A549 (cell line): ENCODE measurements at regions not wholly inside any gene's neighbourhood (a gene's known extent, or its start where the extent isn't known, plus 50 kb on each side); places are given as distances from the start of the nearest gene placed in this dataset.

ENCODE experiments used
- ATAC-seq, 2 experiments: fragments of 200-7000 bp in 1 of 2; fragments of >200 bp in 1 of 2; cut with Nextera tagmentation in 1 of 2; cut with Tn5 transposase in 1 of 2; 3 replicates each; pipeline versions ENCODE4 v1.8.0 to v1.9.1; 2018 to 2020; ENCODE audit warnings: mild to moderate bottlenecking in 1 of 2, moderate library complexity in 1 of 2
- CTCF ChIA-PET: fragments of 300-600 bp; sonication (Branson Sonifier 250); formaldehyde crosslinking; extraction: SDS; loops from one replicate; lab custom pipeline; 2021; ENCODE audit warnings: antibody characterized with exemption, inconsistent platforms; lab: Yijun Ruan, JAX
- POLR2A ChIA-PET: fragments of 350-600 bp; formaldehyde crosslinking; extraction: SDS; loops from one replicate; lab custom pipeline; 2021; ENCODE audit warnings: antibody characterized with exemption, inconsistent platforms; lab: Yijun Ruan, JAX
- DNase-seq, 2 experiments: peaks; one replicate each; pipeline versions ENCODE4 v3.0.0 to v3.0.0-alpha.2; 2011 to 2016; ENCODE audit warnings: low read depth in 1 of 2, low spot score in 1 of 2
- FAIRE-seq: peaks from 2 replicates; lab custom pipeline; 2011; peaks lifted over from hg19 to GRCh38; lab: Jason Lieb, UNC
- H3K27ac ChIP-seq, 2 experiments: fragments of >200 bp; sonication (Bioruptor Twin); formaldehyde crosslinking; 3 replicates each; pipeline ENCODE4 v1.5.1; 2016 to 2017
- H3K4me1 ChIP-seq: fragments of >200 bp; sonication (Bioruptor Twin); formaldehyde crosslinking; 3 replicates; pipeline ENCODE4 v1.6.1; 2016
- H3K4me2 ChIP-seq: fragments of >200 bp; sonication (Bioruptor Twin); formaldehyde crosslinking; 3 replicates; pipeline ENCODE4 v1.6.1; 2016
- H3K4me3 ChIP-seq: fragments of >200 bp; sonication (Bioruptor Twin); formaldehyde crosslinking; 3 replicates; pipeline ENCODE4 v1.5.1; 2016
- H3K9me3 ChIP-seq: fragments of >200 bp; sonication (Bioruptor Twin); formaldehyde crosslinking; 3 replicates; pipeline ENCODE4 v1.6.1; 2016
- CBX8 ChIP-seq: fragments of 200-600 bp; sonication (generic); IDR thresholded peaks from 2 replicates; pipeline ENCODE4 v1.6.1; 2016
- EHMT2 ChIP-seq: fragments of 200-600 bp; sonication (generic); IDR thresholded peaks from 2 replicates; pipeline ENCODE4 v1.6.1; 2016; ENCODE audit warnings: antibody characterized with exemption, low read depth, mild to moderate bottlenecking, moderate library complexity
- EP300 ChIP-seq, 2 experiments: fragments of >200 bp; sonication (Bioruptor Twin); formaldehyde crosslinking; IDR thresholded peaks; 2 replicates in 1 of 2; 3 replicates in 1 of 2; pipeline ENCODE4 v1.6.1; 2016 to 2017
- FOSB ChIP-seq: fragments of 250-450 bp; sonication (Bioruptor Pico); IDR thresholded peaks from 2 replicates; pipeline ENCODE4 v1.5.0; 2020; ENCODE audit warnings: mild to moderate bottlenecking, moderate library complexity
- FOSL2 ChIP-seq, 2 experiments: fragments of 450-650 bp in 1 of 2; fragments of >200 bp in 1 of 2; sonication (Bioruptor Twin) in 1 of 2; formaldehyde crosslinking; IDR thresholded peaks; 2 replicates each; pipeline versions ENCODE4 v1.5.0 to v1.6.1; 2016 to 2020; ENCODE audit warnings: mild to moderate bottlenecking in 1 of 2, moderate library complexity in 1 of 2
- GATA3 ChIP-seq: IDR thresholded peaks from 2 replicates; pipeline ENCODE4 v1.6.1; 2012; ENCODE audit warnings: borderline replicate concordance
- HEYL ChIP-seq: fragments of 250-450 bp; sonication (Bioruptor Pico); IDR thresholded peaks from 2 replicates; pipeline ENCODE4 v1.8.0; 2021; ENCODE audit warnings: mild to moderate bottlenecking, moderate library complexity
- HOXA7 ChIP-seq: fragments of 250-450 bp; sonication (Bioruptor Pico); IDR thresholded peaks from 2 replicates; pipeline ENCODE4 v1.5.0; 2020; ENCODE audit warnings: mild to moderate bottlenecking, moderate library complexity
- HOXB13 ChIP-seq: fragments of 250-450 bp; sonication (Bioruptor Pico); IDR thresholded peaks from 2 replicates; pipeline ENCODE4 v1.5.0; 2020; ENCODE audit warnings: low read depth, mild to moderate bottlenecking, moderate library complexity
- HOXB5 ChIP-seq: fragments of 250-450 bp; sonication (Bioruptor Pico); IDR thresholded peaks from 2 replicates; pipeline ENCODE4 v1.5.0; 2020; ENCODE audit warnings: mild to moderate bottlenecking, moderate library complexity
- KDM1A ChIP-seq: fragments of 200-600 bp; sonication (generic); IDR thresholded peaks from 2 replicates; pipeline ENCODE4 v1.6.1; 2016; ENCODE audit warnings: low read depth, mild to moderate bottlenecking
- MAFK ChIP-seq: fragments of 450-650 bp; IDR thresholded peaks from 2 replicates; pipeline ENCODE4 v1.6.1; 2014; ENCODE audit not compliant: partially characterized antibody
- NPAS2 ChIP-seq: fragments of 250-450 bp; sonication (Bioruptor Pico); IDR thresholded peaks from 2 replicates; pipeline ENCODE4 v1.8.0; 2022; ENCODE audit warnings: mild to moderate bottlenecking, moderate library complexity, borderline replicate concordance
- POLR2A ChIP-seq: IDR thresholded peaks from 2 replicates; pipeline ENCODE4 v1.6.1; 2012; ENCODE audit warnings: mild to moderate bottlenecking, low read length
- RARB ChIP-seq: fragments of 250-450 bp; sonication (Bioruptor Pico); IDR thresholded peaks from 2 replicates; pipeline ENCODE4 v1.8.0; 2021; ENCODE audit warnings: mild to moderate bottlenecking, moderate library complexity
- RCOR1 ChIP-seq: fragments of 150-350 bp; IDR thresholded peaks from 2 replicates; pipeline ENCODE4 v1.6.1; 2014; ENCODE audit warnings: antibody characterized with exemption, low read length, low read depth
- ZFP36 ChIP-seq: fragments of 450-650 bp; IDR thresholded peaks from 2 replicates; pipeline ENCODE4 v1.6.1; 2014; ENCODE audit warnings: borderline replicate concordance; ENCODE audit not compliant: partially characterized antibody
- ZNF302 ChIP-seq: fragments of 250-450 bp; sonication (Bioruptor Pico); IDR thresholded peaks from 2 replicates; pipeline ENCODE4 v1.9.0; 2021; ENCODE audit warnings: inconsistent platforms, mild to moderate bottlenecking, moderate library complexity
- WGBS: methylation state at CpG from one replicate; pipeline ENCODE4 v1.1.6; 2017; ENCODE audit errors: missing lambda C conversion rate; 5-methylcytosine and 5-hydroxymethylcytosine counted together
- TF ChIP-seq, protein P1 (sequence below): fragments of >200 bp; sonication (Bioruptor Twin); formaldehyde crosslinking; IDR thresholded peaks from 3 replicates; pipeline ENCODE4 v1.6.1; 2016
- TF ChIP-seq, protein P2 (sequence below): IDR thresholded peaks from 2 replicates; pipeline ENCODE4 v1.6.1; 2012
- TF ChIP-seq, protein P3 (sequence below): fragments of >200 bp; sonication (Bioruptor Twin); formaldehyde crosslinking; IDR thresholded peaks from 2 replicates; pipeline ENCODE4 v1.6.1; 2016
- TF ChIP-seq, protein P4 (sequence below): fragments of 250-450 bp; sonication (Bioruptor Pico); IDR thresholded peaks from 2 replicates; pipeline ENCODE4 v1.5.0; 2021; ENCODE audit warnings: mild to moderate bottlenecking, moderate library complexity, borderline replicate concordance
- TF ChIP-seq, protein P5 (sequence below): fragments of 250-450 bp; sonication (Bioruptor Pico); IDR thresholded peaks from 2 replicates; pipeline ENCODE4 v1.5.0; 2020; ENCODE audit warnings: low read depth, mild to moderate bottlenecking, moderate library complexity
- TF ChIP-seq, protein P6 (sequence below): fragments of 200-600 bp; sonication (generic); IDR thresholded peaks from 2 replicates; pipeline ENCODE4 v1.6.1; 2016; ENCODE audit warnings: antibody characterized with exemption, mild to moderate bottlenecking, moderate library complexity

DNA sequence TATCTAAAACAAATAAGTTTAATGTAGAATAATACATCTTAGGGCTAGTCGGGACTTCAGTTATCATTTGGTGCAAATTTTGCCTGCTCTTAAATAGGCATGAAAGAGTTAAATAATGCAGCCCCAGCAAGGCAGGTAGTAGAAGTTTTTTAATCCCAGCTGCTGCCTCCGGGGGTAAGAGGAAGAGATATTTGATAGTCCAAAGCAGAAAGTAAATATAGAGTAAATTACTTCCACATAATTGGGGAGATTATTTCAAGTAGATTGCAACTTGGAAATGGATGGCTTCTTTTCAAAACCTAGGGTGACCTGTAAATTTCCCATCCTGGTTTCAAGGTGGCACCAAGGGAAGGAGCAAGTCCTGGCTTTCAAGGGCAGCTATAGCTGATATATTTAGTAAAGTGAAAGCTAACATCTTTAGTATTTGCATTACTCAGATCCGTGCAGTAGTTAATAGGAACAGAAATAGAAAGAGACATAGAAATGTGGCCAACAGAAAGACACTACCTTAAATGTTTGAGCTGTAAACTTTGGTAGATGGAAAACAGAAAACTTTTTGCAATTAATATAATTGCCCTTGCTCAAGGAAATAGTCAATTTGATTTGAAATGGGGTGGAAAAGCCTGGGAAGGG lies 109.1 kb downstream of the LMO4 start:
- TF ChIP-seq RCOR1 (no peak), HOXA7 (CRISPR knock-in tag) (no peak), FOSB (CRISPR knock-in tag) (no peak), EP300 (IDR thresholded peaks at IDR 0.05) (no peak), POLR2A (no peak), EHMT2 (no peak)
- TF ChIP-seq, protein P1, sequence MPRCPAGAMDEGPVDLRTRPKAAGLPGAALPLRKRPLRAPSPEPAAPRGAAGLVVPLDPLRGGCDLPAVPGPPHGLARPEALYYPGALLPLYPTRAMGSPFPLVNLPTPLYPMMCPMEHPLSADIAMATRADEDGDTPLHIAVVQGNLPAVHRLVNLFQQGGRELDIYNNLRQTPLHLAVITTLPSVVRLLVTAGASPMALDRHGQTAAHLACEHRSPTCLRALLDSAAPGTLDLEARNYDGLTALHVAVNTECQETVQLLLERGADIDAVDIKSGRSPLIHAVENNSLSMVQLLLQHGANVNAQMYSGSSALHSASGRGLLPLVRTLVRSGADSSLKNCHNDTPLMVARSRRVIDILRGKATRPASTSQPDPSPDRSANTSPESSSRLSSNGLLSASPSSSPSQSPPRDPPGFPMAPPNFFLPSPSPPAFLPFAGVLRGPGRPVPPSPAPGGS = no peak
- TF ChIP-seq, protein P2, sequence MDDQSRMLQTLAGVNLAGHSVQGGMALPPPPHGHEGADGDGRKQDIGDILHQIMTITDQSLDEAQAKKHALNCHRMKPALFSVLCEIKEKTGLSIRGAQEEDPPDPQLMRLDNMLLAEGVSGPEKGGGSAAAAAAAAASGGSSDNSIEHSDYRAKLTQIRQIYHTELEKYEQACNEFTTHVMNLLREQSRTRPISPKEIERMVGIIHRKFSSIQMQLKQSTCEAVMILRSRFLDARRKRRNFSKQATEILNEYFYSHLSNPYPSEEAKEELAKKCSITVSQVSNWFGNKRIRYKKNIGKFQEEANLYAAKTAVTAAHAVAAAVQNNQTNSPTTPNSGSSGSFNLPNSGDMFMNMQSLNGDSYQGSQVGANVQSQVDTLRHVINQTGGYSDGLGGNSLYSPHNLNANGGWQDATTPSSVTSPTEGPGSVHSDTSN = no peak
- 41% methylated on average over 3 of the region's 3 CpGs for WGBS
- ChIA-PET POLR2A (no interaction called here), CTCF (no interaction called here)
- Histone ChIP-seq H3K4me3 (no peak overlapping the region), H3K4me1 (no peaks in the 10 kb centered on the region), H3K9me3 (no peaks in the 10 kb centered on the region), H3K27ac (no peak overlapping the region), H3K4me2 (no peak overlapping the region)
- FAIRE-seq = no peak
- no peak for DNase-seq
- ATAC-seq = no peak

DNA sequence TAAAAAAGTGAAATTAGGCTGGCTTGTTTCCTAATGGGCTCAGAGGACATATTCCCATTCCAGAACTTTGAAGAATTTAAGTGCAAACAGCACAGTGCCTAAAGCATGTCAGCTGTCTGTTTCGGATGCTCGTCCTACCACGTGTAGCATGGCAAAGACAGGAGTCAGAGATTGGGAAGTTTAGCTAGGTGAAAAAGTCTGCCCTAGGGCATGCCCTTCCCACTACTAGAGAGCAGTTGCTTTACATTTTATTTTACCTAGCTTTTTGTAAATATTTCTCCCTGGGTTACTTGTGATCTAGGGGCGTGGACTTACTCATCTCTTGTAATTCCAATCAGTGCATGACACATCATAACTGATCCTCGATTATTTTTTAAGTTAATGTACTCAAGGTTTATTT lies 111.1 kb downstream of the LMO4 start:
- no peak for ATAC-seq
- no peak overlapping the region for H3K4me3 ChIP-seq
- no peak for TF ChIP-seq NPAS2 (CRISPR knock-in tag)
- TF ChIP-seq FOSL2 (IDR thresholded peaks at IDR 0.05) = no peak
- no peak for TF ChIP-seq FOSL2 (CRISPR knock-in tag; IDR thresholded peaks at IDR 0.05)
- no peak for TF ChIP-seq HOXB5 (CRISPR knock-in tag)
- TF ChIP-seq HOXB13 (CRISPR knock-in tag) = no peak
- TF ChIP-seq ZFP36 = no peak
- no peak for TF ChIP-seq MAFK
- TF ChIP-seq GATA3 = no peak
- TF ChIP-seq, protein P3, sequence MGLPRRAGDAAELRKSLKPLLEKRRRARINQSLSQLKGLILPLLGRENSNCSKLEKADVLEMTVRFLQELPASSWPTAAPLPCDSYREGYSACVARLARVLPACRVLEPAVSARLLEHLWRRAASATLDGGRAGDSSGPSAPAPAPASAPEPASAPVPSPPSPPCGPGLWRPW = no peak
- H3K4me1 ChIP-seq = no peaks in the 10 kb centered on the region
- DNase-seq = no peak
- no peaks in the 10 kb centered on the region for H3K9me3 ChIP-seq
- no peak for FAIRE-seq
- ChIA-PET CTCF (no interaction called here), POLR2A (no interaction called here)
- 62% methylated on average over 5 of the region's 5 CpGs for WGBS
- H3K27ac ChIP-seq = no peak overlapping the region
- H3K4me2 ChIP-seq = no peak overlapping the region

DNA sequence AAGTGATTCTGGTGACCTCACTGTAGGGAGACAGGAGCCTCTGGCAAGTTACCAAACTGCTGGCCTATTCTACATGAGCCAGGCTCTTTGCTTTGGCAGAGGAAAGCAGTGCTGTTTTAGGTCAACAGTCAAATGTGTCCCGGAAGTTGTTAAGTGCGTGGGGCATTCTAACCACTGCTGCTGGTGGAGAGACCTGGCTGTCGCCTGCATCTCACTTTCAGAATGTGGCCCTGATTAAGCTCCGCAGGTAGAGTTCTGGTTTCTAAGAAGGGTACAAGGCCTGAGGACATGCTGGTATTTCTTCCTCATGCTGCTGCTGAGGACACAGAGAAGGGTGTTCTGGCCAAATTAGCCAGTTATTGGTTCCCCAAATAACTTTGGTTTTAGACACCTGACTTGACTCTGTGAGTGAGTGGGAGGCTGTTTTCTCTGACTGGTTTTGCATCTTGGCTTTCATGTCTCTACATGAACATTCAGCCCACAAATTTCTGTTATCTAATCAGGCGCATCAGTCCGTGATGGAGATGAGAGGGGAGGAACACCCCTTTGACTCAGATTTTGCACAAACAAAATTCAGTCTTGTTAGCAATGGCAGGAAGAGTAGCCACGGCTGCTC lies 120.8 kb downstream of the LMO4 start:
- no peaks in the 10 kb centered on the region for H3K9me3 ChIP-seq
- DNase-seq (no peak), FAIRE-seq (no peak)
- no peak overlapping the region for H3K27ac ChIP-seq
- H3K4me1 ChIP-seq = no peaks in the 10 kb centered on the region
- CTCF ChIA-PET = no interaction called here
- no peak for TF ChIP-seq MAFK
- TF ChIP-seq RARB (CRISPR knock-in tag) = no peak
- no peak for TF ChIP-seq CBX8
- TF ChIP-seq, protein P4, sequence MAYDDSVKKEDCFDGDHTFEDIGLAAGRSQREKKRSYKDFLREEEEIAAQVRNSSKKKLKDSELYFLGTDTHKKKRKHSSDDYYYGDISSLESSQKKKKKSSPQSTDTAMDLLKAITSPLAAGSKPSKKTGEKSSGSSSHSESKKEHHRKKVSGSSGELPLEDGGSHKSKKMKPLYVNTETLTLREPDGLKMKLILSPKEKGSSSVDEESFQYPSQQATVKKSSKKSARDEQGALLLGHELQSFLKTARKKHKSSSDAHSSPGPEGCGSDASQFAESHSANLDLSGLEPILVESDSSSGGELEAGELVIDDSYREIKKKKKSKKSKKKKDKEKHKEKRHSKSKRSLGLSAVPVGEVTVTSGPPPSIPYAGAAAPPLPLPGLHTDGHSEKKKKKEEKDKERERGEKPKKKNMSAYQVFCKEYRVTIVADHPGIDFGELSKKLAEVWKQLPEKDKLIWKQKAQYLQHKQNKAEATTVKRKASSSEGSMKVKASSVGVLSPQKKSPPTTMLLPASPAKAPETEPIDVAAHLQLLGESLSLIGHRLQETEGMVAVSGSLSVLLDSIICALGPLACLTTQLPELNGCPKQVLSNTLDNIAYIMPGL = no peak
- TF ChIP-seq KDM1A = no peak
- TF ChIP-seq HOXA7 (CRISPR knock-in tag) = no peak
- TF ChIP-seq ZNF302 (CRISPR knock-in tag) = no peak
- TF ChIP-seq POLR2A = no peak
- TF ChIP-seq HOXB5 (CRISPR knock-in tag) = no peak
- TF ChIP-seq, protein P5, sequence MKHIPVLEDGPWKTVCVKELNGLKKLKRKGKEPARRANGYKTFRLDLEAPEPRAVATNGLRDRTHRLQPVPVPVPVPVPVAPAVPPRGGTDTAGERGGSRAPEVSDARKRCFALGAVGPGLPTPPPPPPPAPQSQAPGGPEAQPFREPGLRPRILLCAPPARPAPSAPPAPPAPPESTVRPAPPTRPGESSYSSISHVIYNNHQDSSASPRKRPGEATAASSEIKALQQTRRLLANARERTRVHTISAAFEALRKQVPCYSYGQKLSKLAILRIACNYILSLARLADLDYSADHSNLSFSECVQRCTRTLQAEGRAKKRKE (CRISPR knock-in tag) = no peak
- TF ChIP-seq, protein P6, sequence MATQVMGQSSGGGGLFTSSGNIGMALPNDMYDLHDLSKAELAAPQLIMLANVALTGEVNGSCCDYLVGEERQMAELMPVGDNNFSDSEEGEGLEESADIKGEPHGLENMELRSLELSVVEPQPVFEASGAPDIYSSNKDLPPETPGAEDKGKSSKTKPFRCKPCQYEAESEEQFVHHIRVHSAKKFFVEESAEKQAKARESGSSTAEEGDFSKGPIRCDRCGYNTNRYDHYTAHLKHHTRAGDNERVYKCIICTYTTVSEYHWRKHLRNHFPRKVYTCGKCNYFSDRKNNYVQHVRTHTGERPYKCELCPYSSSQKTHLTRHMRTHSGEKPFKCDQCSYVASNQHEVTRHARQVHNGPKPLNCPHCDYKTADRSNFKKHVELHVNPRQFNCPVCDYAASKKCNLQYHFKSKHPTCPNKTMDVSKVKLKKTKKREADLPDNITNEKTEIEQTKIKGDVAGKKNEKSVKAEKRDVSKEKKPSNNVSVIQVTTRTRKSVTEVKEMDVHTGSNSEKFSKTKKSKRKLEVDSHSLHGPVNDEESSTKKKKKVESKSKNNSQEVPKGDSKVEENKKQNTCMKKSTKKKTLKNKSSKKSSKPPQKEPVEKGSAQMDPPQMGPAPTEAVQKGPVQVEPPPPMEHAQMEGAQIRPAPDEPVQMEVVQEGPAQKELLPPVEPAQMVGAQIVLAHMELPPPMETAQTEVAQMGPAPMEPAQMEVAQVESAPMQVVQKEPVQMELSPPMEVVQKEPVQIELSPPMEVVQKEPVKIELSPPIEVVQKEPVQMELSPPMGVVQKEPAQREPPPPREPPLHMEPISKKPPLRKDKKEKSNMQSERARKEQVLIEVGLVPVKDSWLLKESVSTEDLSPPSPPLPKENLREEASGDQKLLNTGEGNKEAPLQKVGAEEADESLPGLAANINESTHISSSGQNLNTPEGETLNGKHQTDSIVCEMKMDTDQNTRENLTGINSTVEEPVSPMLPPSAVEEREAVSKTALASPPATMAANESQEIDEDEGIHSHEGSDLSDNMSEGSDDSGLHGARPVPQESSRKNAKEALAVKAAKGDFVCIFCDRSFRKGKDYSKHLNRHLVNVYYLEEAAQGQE = no peak
- TF ChIP-seq RCOR1 = no peak
- no peak for TF ChIP-seq HEYL
- TF ChIP-seq, all 56 proteins: peak for 0
- POLR2A ChIA-PET = no interaction called here
- Histone ChIP-seq H3K4me2 (no peak overlapping the region), H3K4me3 (no peak overlapping the region)
- no peak for ATAC-seq
- 96% methylated on average over 7 of the region's 7 CpGs for WGBS
